Erythroblast (primary cell): ENCODE measurements at regions not wholly inside any gene's neighbourhood (a gene's known extent, or its start where the extent isn't known, plus 50 kb on each side); places are given as distances from the start of the nearest gene placed in this dataset.

ENCODE experiments used
- DNase-seq, 2 experiments: peaks; one replicate each; lab custom pipeline; 2025; lab: John Stamatoyannopoulos, UW
- GATA1 ChIP-seq: IDR thresholded peaks from 2 replicates; pipeline ENCODE4 v1.6.1; 2011; ENCODE audit warnings: low read depth, mild to moderate bottlenecking, control low read depth, low read length, moderate library complexity
- POLR2A ChIP-seq: IDR thresholded peaks from 2 replicates; pipeline ENCODE4 v1.6.1; 2011; ENCODE audit warnings: mild to moderate bottlenecking, low read length

DNA sequence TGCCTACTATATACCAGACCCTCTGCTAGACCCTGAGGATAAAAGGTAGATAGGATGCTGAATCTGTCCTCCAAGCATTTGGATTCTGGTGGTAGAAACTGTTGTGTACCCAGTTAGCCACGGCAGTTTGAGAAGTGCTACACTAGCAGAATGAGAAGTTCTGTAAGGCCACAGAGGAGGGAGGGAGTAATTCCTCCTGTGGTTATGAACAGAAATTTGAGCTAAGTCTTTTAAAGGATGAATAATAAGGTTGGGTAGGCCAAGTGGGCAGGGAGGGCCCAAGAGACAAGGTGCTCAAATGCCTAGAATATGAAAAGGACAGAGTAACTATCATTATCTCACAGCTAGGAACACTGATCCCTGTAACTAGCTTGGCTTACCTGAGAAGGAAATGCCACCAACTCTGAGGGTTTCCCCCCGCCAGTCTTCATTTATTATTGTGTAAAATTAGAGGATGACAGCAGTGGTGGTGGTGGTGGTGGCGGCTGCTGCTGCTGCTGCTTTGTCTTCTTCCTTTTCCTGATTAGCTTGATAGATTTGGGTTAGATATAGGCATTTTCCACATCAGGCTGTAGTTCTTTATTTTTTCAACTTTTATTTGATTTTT is 243.3 kb downstream of the PRL start:
- no peak for DNase-seq
- TF ChIP-seq GATA1: no peak
- TF ChIP-seq POLR2A: no peak

DNA sequence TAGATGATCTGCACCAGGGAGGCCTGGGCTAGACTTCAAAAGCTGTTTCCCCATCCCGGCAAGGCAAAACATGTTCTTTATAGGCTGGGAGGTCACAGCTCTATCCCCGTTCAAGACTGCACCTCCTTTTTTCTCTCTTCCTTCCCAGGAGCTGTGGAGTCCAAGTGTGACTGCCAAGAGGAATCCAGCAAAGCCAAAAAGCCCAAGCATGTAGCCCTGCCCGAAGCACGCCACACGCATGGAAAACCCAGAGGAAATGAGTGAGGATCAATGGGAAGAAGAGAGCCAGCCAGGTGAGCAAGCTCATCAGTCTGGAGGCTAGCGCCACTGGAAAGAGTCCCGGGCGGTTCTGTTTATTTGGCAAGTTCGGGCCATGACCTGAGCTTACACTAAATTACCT is 240.4 kb downstream of the PRL start:
- no peak for DNase-seq
- TF ChIP-seq GATA1 (no peak), POLR2A (no peak)

DNA sequence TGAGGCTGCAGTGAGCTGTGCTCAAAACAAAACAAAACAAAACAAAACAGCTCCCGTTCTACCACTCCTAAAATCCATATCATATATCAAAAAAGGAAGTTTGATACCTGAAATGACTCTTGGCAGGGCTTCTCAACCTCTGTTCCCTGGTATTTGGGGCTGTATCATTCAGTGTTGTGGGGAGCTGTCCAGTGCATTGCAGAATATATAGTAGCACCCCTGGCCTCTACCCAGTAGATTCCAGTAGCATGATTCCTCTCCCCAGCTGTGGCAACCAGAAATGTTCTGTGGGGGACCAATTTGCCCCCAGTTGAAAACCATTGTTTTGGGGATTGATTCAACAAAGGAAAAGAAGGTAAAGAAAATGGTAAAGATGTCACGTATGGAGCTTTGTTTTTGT is 238.9 kb downstream of the PRL start:
- TF ChIP-seq GATA1 (no peak), POLR2A (no peak)
- no peak for DNase-seq

DNA sequence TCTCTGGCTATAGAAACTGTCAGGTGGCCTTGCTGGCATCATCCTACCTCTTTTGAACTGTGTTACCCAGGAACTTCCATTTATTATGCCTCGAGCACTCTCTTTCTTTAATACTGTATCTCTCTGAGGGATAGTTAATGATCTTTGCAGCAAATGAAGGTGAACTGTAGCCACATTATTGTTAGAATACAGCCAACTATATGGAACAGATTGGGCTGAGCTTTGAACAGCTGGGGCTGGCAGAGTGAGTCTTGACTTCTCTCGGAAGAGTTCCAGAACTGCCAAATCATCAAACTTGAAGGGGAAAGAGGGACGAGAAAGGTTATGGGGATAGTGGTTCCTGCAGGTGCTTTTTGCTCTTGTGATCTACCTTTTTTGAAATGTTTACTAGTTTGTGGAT is 237.7 kb downstream of the PRL start:
- TF ChIP-seq GATA1 (no peak), POLR2A (no peak)
- DNase-seq: no peak

DNA sequence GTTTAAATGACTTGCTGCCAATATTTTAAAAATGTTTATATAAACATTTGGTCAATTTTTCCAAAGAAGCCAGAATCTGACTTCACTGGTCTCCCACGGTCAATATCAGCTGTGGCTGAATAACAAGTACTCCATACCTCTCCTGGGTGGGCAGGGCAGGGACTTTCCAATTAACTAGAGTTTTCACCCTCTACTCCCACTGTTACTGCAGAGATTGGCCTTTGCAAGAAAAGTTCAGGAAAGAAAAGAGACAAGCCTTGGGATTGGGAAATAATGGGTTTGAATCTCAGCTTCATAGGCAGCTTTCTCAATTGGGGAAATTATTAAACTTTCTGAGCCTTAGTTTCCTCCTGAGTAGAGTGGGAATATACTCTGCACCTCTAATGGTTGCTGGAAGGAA is 236.9 kb downstream of the PRL start:
- no peak for DNase-seq
- TF ChIP-seq GATA1: no peak
- no peak for TF ChIP-seq POLR2A

DNA sequence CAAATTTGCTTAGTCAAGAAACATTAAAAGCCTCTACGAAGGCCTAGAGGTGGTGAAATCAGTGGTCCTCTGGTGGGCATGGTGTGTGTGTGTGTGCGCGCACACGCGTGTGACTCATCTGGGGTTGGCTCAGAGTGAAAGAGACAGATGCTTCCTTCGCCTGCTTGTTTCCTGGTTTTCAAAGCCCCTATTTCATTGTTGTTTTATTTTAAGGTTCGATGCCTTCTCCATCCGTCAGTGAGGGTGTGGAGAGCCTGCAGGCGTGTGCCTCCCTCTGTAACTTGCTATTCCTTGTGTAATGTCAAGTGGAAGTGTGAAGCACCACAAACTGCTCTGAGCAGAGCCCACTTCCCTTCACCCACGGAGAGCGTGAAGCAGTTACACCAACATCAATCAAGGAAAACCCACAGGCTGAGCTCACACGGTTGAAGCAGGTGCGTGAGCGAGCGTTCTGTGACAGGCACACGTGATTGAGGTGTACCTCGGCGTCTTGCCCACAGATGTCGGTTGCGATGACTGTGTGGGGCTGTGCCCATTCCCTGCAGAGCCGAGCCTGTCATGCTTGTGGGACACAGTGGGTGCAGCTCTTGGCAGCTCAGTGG is 233.9 kb downstream of the PRL start:
- TF ChIP-seq GATA1 (no peak), POLR2A (no peak)
- DNase-seq: no peak

DNA sequence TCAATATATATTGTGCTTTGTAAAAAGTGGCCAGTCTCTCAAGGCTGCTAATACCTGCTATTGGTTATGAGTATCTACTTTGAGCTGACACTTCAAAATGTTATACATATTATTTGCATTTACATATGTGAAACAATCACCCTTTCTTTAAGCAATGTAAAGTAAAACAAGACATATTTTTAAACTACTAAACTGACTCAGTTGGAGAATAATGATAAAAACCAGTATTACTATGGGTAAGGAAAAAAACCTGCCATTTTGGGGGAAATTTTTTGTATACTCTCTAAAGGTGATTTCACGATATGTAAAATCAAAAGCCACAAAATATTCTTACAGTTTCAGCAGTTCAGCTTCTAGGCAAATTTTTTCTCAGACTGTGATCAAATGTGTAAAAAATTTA is 232.3 kb downstream of the PRL start:
- no peak for DNase-seq
- no peak for TF ChIP-seq GATA1
- no peak for TF ChIP-seq POLR2A

DNA sequence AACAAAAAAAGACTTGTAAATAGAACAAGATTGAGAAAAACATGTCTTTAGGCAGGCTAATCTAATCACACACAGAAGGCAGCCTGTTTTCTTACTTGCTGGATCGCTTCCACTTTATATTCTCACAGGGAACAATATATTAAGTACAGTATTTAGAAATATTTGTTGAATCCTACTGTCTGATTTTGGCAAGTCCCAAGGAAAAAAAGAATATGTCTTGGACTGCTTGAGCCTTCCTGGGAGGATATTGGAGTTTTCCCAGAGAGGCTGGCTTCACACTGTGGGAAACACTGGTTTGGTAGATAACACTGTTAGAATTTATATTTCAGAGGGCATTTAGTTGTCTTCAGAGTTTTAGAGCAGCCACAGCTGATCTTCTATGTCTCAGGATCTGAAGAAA is 229.7 kb downstream of the PRL start:
- no peak for DNase-seq

DNA sequence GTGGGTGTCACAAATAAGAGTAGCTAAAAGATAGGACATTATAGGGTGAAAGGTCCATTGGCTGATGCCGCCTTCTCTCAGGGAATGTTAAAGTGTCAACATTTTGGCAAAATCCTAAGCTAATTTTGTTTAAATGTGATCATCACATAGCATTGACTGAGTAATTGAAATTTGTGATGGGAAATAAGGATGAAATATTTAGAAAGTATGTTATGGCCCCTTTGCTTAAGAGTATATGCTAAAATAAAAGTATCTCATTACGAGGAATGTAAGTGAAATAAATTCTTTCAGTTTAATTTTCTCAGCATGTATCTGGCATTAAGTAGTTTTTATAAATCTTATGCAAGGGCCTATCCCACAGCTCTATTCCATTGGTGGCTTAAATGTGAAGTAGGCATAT is 229.2 kb downstream of the PRL start:
- no peak for DNase-seq
- TF ChIP-seq POLR2A (no peak), GATA1 (no peak)

More for the DNA sequence above, 229.7 kb downstream of the PRL start:
- no peak for TF ChIP-seq GATA1
- no peak for TF ChIP-seq POLR2A

DNA sequence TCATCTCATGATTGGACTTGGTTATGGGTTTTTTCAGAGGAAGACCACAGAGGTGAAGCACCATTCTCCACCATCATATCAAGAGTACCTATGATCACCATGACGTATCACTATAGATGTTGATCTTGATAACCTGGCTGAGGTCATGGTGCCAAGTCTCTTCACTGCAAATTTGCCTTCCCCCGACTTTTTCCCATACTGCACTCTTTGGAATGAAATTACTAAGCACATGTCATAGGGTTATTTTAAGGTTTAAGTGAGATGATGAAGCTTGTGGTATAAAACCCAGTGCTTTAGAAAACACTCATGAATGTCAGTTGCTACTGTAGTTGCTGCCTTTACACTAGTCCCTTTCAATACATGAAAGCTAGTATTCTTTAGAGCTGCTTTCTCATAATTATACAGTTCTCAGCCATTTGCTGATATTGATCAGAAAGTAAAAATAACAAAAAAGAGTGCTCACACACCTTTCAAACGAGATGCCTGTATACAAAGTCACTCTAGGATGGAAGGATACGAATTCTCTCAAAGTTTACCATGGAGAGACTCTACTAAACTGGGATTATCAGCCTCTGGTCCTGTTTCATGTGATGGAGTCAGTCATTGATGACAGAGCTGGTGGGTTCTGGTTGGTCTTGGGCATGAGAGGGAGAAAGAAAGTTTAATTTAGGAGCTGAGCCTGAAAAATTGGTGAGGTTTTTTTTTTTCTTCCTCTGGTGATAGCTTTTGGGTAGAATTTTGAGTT is 228.1 kb downstream of the PRL start:
- no peak for TF ChIP-seq GATA1
- no peak for TF ChIP-seq POLR2A
- no peak for DNase-seq

DNA sequence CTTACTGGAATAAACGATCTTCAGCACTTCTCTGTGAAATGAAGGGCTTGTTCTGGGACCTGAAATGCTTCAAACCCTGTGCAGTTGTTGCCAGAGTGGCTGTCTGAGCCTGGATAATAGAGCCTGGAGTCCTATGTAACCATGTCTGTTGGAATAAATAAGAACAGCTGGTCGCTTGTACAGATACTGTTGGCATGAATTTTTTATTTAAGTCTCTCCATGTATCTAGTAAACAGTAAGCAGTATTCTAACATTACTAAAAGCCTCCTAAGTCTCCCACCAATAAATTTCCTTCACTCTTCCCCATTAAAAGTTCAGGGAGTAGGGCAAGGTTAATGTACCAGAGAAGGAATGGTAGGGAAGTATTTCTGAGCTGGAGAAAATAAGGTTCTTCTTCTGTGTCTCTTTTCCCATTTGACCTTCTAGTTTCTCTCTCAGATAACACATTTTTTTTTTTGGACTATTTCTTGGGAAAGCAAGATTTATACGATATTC is 227.5 kb downstream of the PRL start:
- TF ChIP-seq GATA1 (no peak), POLR2A (no peak)
- DNase-seq: no peak

DNA sequence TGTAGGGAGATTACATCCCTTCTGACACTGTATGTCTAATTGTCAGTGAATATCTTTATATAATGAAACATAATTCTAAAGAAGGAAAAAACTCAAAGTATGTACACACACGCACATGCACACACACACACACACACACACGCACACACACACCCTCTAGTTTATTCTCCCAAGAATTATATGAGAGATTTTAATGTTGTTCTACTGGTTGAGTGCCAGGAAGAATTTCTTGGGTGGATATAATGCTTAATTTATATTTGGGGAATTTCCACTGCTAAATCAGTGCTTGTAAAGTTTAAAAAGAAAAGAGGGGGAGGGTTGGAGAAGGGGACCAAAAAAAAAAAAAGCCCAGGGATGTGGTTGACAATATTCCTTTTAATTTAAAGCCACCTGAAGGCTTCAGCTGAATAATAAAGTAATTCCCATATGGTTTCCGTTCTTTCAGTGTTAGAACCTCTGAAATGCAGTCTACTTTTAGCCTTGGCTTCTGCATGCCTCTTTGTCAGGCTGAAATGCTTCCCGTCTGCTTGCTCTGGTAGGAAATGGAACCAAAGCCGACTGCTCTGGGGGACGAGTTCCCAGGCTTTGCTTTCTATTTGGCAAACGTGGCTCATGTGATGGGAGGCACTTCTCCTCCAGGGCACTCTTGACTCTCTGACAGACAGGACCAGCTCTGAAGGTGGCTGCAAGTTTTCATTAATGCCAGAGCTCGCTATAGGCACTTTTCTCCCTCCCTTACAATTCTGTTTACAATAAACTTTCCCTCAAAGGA is 225.4 kb downstream of the PRL start:
- TF ChIP-seq POLR2A: no peak
- no peak for TF ChIP-seq GATA1
- DNase-seq: no peak

DNA sequence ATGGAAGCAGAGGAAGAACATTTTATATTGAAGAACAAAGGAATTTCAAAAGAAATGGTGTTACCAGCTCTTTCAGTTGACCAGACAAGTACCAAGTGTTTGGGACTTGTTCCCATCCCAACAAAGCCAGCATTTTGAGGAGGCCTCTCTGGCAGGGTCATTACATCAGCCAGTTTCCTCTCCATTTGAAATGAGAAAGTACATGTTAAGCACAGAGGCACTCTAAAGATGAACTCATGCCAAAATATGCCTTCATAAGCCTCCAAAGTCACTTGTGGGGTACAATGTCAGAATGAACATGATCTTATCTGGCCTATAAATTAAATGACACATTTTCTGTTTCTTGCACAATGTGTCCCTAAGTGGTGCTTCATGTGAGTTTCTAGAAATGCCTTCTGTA is 223.9 kb downstream of the PRL start:
- DNase-seq: no peak
- no peak for TF ChIP-seq GATA1
- no peak for TF ChIP-seq POLR2A
